ENCODE measurements at regions not wholly inside any gene's neighbourhood (a gene's known extent, or its start where the extent isn't known, plus 50 kb on each side); places are given as distances from the start of the nearest gene placed in this dataset.

DNA sequence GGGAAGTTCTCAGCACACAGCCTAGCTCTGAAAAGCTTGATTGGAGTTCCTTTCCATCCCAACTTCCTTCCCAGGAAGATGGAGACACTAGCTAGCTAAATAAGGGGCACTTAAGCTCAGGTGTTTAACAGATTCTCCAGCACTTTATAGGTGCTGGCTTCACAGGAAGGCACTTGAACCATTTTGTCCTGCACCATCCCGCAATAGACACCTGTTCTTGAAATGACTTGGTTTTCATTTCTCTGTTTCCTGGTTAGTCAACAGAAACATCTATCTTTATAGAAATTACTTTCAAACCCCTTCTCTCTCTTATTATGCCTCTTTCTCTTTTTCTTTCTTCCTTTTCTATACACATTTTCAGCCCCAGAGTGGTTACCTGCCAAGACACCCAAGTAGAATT lies 409.9 kb upstream of the ZFHX3 start:
- H3K27ac Mint-ChIP-seq, result no peak overlapping the region
- no peaks in the 10 kb centered on the region for H3K36me3 Mint-ChIP-seq (ENCODE audit: insufficient read depth)
- H3K4me1 Mint-ChIP-seq (ENCODE audit: low read depth), result no peaks in the 10 kb centered on the region
- H3K9me3 Mint-ChIP-seq (ENCODE audit: low read depth), result peaks cover 14% of the 10 kb centered on the region
- H3K27me3 Mint-ChIP-seq, result peaks cover 22% of the 10 kb centered on the region
- H3K4me3 Mint-ChIP-seq (ENCODE audit: low read depth), result no peak overlapping the region
- TF ChIP-seq, protein P1, sequence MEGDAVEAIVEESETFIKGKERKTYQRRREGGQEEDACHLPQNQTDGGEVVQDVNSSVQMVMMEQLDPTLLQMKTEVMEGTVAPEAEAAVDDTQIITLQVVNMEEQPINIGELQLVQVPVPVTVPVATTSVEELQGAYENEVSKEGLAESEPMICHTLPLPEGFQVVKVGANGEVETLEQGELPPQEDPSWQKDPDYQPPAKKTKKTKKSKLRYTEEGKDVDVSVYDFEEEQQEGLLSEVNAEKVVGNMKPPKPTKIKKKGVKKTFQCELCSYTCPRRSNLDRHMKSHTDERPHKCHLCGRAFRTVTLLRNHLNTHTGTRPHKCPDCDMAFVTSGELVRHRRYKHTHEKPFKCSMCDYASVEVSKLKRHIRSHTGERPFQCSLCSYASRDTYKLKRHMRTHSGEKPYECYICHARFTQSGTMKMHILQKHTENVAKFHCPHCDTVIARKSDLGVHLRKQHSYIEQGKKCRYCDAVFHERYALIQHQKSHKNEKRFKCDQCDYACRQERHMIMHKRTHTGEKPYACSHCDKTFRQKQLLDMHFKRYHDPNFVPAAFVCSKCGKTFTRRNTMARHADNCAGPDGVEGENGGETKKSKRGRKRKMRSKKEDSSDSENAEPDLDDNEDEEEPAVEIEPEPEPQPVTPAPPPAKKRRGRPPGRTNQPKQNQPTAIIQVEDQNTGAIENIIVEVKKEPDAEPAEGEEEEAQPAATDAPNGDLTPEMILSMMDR (IDR thresholded peaks at IDR 0.05; ENCODE audit: unreplicated experiment), result no peak
- no peak for DNase-seq (ENCODE audit: low spot score, unreplicated experiment)

DNA sequence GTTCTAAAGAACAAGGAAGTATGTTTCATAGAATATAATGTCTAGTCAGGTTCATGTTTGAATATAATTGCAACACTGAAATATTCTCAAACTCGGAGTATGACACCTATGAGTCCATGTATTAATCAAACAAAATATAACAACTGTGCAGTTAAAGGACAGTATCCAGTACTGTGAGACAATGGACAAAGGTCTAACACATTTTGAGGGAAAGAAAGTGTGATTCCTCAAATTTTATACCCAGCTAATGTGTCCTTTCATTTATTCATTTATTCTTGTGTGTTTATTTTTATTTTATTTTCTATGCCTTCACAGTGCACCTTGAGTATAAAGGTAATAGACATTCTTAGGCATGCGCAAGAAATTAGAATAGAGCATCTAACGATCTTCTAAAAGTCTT lies 401.0 kb upstream of the ZFHX3 start:
- DNase-seq (ENCODE audit: low spot score, unreplicated experiment), result no peak
- no peaks in the 10 kb centered on the region for H3K36me3 Mint-ChIP-seq (ENCODE audit: insufficient read depth)
- TF ChIP-seq, protein P1 (IDR thresholded peaks at IDR 0.05; ENCODE audit: unreplicated experiment), result no peak
- peaks cover 24% of the 10 kb centered on the region for H3K9me3 Mint-ChIP-seq (ENCODE audit: low read depth)
- H3K27ac Mint-ChIP-seq, result no peak overlapping the region
- H3K27me3 Mint-ChIP-seq, result peaks cover 16% of the 10 kb centered on the region
- no peaks in the 10 kb centered on the region for H3K4me1 Mint-ChIP-seq (ENCODE audit: low read depth)
- H3K4me3 Mint-ChIP-seq (ENCODE audit: low read depth), result no peak overlapping the region

DNA sequence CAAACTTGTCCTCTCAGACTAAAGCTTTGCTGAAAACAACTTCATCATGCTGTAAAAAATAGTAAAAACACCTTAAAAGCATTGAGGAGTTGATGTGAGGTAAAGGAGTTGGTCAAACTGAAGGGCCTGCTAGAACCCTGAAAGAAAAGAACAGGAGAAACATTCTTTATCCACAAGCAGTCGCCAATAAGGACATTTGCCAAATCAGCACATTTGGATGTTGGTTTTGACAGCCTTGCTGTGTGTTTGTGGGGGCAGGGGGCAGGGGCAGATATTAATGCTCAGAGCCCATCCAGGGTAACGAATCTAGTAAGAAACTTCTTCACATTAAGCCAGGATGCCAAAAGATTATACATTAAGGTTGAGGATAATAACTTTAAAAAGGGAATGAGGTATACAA lies 399.9 kb upstream of the ZFHX3 start:
- H3K27me3 Mint-ChIP-seq, result peaks cover 19% of the 10 kb centered on the region
- H3K4me3 Mint-ChIP-seq (ENCODE audit: low read depth), result no peak overlapping the region
- TF ChIP-seq, protein P1 (IDR thresholded peaks at IDR 0.05; ENCODE audit: unreplicated experiment), result no peak
- no peaks in the 10 kb centered on the region for H3K4me1 Mint-ChIP-seq (ENCODE audit: low read depth)
- H3K27ac Mint-ChIP-seq, result no peak overlapping the region
- H3K9me3 Mint-ChIP-seq (ENCODE audit: low read depth), result peaks cover 24% of the 10 kb centered on the region
- DNase-seq (ENCODE audit: low spot score, unreplicated experiment), result no peak
- H3K36me3 Mint-ChIP-seq (ENCODE audit: insufficient read depth), result no peaks in the 10 kb centered on the region

DNA sequence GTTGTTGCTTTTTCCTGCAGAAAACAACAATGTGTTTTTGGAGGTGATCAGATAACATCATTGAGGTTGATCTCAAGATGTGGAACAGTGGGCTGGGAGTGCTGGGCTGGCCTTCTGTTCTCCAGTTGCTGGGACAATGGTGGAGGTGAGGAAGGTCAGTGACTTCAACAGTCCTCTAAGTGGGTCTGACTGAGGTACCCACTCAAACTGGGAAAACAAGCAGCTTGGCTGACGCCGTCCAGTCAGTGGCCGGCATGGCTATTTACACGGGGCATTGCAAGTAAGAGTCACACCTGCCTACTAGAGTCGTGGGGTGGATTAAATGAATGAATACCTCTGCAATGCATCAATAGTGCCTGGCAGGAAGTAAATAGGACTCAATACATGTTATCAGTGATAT lies 386.7 kb upstream of the ZFHX3 start:
- no peaks in the 10 kb centered on the region for H3K9me3 Mint-ChIP-seq (ENCODE audit: low read depth)
- H3K27ac Mint-ChIP-seq, result peak overlapping the region; percentile 2
- H3K27me3 Mint-ChIP-seq, result peaks cover 51% of the 10 kb centered on the region
- H3K4me3 Mint-ChIP-seq (ENCODE audit: low read depth), result no peak overlapping the region
- TF ChIP-seq, protein P1 (IDR thresholded peaks at IDR 0.05; ENCODE audit: unreplicated experiment), result no peak
- H3K4me1 Mint-ChIP-seq (ENCODE audit: low read depth), result peaks cover 36% of the 10 kb centered on the region
- no peaks in the 10 kb centered on the region for H3K36me3 Mint-ChIP-seq (ENCODE audit: insufficient read depth)
- no peak for DNase-seq (ENCODE audit: low spot score, unreplicated experiment)

DNA sequence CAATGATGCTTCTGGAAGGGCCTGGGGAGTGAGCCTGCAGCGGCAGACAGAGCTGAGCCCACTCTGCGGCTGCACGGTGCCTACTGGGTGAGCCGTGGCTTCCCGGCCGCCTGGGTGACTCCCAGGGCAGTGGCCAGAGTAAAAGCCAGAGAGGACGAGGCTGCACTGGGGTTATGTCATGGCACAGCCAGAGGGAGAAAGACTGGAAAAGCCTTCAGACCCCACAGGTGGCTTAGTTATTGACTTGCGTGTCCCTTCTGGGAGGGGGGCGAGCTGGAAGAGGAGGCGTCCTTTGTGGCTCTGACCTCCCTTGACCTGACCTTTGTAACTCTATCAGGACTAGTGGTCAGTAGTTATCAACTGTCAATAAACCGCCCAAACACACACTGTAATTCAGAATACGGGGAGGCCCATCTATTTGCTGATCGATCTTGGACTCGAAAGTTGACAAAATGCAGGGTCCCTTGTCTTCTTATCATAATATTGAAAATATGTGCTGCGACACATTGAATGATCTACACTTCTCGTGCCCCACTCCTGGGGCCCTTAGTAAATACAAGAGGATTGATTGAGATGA lies 385.9 kb upstream of the ZFHX3 start:
- H3K4me1 Mint-ChIP-seq (ENCODE audit: low read depth), result peaks cover 36% of the 10 kb centered on the region
- no peaks in the 10 kb centered on the region for H3K36me3 Mint-ChIP-seq (ENCODE audit: insufficient read depth)
- peak overlapping the region; percentile 24 for H3K4me3 Mint-ChIP-seq (ENCODE audit: low read depth)
- H3K27ac Mint-ChIP-seq, result peak overlapping the region; percentile 93
- peak; percentile 34 for DNase-seq (ENCODE audit: low spot score, unreplicated experiment)
- TF ChIP-seq, protein P1 (IDR thresholded peaks at IDR 0.05; ENCODE audit: unreplicated experiment), result no peak
- peaks cover 47% of the 10 kb centered on the region for H3K27me3 Mint-ChIP-seq
- H3K9me3 Mint-ChIP-seq (ENCODE audit: low read depth), result no peaks in the 10 kb centered on the region
